ENCODE measurements at regions not wholly inside any gene's neighbourhood (a gene's known extent, or its start where the extent isn't known, plus 50 kb on each side); places are given as distances from the start of the nearest gene placed in this dataset.

DNA sequence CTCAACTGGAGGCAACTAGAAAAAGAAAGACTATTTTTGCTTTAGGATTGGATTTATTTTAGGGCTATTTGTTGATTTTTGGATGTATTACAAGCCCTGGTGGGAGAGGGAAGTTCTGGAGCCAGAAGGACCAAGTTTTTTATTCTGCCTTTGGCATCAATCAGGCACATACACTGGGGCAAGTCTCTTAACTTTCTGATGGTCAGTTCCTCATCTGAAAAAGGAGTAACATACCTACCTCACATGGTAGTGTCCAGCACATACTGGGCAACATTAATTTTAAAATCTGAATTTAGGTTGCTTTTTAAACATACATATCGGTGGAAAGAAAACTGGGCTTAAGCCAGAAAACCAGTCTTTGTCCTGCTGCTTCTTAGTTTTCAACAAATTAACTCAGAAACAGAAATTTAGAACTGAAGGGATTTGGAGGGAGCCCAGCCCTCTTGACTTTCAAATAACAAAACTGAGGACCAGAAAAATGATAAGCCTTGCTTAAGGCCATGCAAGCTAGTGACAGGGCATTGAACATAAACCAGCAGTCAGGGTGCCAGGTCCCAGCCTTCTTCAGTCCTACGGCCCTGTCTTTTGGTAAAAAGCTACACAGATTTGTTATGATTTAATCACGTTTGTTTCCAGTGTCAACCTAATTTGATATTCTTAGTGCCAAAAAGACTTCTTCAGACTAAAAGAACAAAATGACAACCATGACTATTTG, 90.2 kb upstream of the SLC38A2 start:
- no peak for DNase-seq

DNA sequence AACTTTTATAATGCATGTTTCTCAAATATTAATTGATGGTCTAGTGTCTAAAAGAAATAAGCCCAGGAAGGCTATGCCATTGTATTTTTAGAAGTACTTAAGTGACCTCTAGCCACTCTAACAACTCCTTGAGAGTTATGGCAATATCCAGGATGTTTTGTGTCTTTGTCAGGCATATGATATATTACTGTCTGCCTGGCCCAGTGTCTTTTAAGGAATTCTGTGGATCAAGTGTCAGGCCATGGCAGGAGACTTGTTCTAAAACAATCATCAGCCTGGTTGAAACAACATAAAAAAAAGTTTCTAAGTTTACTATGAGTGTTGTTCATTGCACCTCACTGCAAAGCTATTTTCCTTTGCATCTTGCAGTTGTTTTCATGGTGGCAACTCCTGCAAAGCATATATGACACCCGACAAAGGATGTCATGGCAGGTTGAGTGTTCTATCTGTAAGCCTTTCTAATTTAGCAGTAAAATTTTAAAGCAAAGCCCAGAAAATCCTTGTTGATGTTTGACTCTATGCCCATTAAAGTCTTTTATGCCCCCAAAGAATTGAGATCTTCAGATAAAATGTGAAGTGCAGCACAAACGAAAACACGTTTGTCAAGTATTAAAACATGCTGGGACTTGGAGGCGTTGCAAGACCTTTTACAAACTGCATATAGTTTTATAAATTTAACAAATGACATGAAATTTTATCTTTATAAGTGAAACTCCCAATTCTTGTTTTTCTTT, 89.5 kb upstream of the SLC38A2 start:
- no peak for DNase-seq

DNA sequence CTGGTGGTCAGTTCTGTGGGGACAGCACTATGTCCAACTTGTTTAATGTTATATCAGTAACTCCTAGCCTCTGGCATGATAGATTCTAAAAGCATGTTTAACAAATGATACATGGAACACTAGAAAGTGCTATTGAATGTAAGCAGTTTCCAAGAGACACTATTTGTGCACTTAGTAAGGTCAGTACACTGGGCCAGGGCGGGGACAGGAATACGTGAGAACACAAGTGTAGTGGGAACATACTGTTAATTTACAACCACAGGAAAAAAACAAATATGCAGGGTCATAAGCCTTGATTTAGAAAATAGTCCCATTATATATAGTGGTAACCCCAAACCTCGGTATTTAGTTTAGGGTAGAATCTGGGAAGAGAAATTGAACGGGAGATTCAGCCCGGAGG, 88.9 kb upstream of the SLC38A2 start:
- no peak for DNase-seq

DNA sequence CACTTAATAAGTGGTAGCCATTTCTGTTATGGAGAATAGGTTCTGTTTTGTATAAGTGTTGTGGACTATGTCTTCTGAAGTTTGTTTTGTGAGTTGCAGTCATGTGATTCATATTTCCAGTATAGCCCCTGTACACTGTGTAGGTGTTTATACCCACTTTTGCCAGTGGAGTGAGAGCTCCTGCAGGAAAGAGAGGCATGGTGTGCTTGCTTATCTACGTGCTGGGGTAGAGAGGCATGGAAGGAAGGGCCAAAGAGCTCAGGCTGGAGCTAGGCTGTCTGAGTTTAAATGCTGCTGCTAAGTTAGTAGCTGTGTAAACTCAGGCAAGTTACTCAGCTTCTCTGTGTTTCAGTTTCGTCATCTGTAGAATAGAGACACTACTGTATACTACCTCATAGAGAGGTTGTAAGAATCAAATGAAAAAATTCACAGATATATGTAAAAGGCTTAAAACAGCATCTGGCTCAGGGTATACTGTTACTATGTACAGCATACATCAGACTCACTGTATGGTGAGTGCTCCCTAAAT, 88.2 kb upstream of the SLC38A2 start:
- DNase-seq: peak; percentile 54

DNA sequence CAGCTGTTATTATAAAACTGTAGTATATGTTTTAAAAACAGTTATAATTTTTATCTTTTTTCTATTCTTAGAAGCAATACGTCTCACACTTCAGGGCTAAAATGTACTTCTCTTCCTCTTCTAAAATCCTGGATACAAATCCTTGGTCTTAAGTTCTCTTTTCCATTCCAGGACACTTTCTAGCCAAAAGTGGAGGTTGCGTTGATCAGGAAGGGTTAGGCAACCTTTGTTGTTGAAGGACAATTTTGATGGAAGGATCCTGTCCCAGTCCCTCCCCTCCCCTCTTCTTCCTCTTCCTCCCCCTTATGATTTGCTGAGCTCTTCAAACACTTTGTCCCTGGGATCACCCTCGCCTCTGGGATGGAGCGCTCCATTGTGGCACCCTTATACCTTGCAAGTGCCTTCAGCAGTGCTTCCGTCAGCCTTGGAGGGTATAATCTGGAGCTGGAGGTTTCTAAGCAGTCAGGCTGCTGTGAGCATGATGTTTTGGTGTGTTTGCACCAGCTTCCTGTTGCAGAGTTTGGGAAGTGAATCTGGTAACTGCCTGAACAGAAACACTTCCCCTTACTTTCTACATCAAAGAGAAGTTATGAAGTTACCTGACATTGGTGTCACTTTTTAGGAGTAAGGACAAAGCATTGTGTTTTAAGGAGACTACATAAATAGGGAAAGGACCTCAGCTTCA, 87.4 kb upstream of the SLC38A2 start:
- peak; percentile 40 for DNase-seq

DNA sequence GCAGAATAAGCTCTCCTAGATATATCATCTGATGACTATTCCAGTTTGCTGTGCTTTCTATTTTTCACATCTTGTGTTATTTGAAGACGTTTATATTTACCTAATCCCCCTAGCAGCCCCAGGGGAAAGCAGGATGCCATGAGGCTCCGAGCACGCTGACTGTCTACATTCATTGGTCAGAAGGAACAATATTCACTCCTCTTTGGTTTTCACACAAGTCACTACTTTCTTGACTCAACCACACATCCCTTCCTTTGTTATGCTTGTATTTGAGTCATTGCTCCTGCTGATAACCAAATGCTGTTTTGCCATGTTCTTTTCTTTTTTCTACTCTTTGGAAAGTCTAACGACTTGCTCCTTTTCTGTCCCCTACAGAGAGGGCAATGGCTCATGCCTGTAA, 86.5 kb upstream of the SLC38A2 start:
- DNase-seq: peak; percentile 78

DNA sequence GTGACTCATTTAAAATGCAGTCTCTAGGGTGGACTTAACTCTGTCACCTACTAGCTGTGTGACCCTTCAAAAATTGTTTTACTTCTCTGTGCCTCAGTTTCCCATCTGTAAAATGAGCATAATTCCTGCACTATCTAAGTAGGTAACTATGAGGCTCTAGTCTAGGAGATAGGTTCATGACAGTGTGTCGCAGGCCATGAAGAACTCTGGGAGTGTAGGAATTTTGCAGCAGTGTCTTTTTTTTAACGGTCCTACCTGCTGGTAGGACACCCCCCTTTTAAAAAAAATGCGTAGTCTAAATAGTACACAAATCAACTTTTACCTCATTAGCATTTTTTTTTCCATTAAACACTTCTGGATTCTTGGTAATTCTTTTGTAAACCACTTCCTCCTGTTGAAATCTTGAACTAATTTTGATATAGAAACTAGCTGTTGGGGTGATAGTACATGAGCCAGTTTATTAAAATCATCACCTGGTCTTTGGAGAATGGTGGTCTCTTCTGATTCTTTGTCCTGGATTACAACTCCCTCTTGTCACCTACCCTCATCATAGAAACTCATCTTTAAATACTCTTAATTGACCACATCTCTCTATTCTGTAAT, 86.0 kb upstream of the SLC38A2 start:
- peak; percentile 46 for DNase-seq

DNA sequence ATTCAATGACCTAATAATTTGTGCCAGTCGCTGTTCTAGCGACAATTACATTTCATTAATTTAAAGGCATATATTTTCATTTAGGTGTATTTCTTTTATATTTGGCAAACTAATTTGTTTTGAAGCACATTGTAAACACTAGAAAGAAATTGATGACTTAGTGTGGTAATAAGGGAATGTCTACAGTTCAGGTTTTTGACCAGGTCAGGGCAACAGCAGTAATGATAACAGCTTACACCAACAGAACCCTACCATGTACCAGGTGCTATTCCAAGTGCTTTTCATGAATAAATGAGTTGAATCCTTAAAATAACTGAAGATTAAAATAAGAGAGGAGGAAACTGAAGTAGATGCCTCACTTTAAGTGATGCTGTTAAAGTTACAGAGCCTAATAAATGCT, 85.4 kb upstream of the SLC38A2 start:
- no peak for DNase-seq

DNA sequence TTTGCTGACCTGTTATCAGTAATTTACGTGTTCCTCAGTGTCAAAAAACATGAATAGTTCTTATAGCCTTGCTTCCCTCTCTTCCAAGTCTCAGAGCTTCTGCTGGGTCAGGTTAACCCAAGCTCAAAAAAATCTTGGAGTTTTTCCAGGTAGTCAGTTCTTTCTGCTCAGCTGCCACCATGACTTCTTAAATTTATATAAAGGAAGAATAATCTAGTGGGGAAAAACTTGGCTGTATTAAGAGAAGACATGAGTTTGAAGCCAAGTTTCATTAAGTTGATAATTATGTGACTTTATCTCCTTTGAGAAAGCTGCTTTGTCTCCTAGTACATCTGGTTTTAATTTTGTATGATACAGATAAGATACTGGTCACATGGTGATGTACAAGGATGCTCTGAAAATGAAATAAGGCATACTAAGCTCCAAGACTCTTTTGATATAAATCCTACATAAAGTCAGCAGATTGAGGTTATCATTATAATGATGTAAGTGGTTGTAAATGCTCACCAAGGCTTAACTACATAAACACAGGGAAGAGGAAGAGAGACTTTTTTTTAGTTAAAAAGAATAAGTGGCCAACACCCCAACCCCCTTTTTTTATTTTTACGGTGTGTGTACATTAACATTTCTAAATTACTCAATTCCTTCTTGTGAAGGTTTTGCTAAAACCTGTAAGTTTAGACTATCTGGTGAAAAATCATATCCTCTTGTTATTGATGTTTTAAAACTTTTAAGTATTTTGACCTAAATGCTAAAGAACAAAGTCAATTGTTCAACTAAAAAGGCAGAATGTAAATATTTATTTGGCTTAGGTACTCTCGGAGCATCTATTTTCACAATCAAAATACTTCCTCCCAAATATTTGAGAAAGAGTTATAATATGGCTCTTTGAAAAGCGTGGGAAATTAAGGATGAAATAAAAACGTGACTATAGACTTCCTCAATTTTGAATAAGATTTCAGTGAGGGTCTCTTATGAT, 84.1 kb upstream of the SLC38A2 start:
- DNase-seq: no peak

DNA sequence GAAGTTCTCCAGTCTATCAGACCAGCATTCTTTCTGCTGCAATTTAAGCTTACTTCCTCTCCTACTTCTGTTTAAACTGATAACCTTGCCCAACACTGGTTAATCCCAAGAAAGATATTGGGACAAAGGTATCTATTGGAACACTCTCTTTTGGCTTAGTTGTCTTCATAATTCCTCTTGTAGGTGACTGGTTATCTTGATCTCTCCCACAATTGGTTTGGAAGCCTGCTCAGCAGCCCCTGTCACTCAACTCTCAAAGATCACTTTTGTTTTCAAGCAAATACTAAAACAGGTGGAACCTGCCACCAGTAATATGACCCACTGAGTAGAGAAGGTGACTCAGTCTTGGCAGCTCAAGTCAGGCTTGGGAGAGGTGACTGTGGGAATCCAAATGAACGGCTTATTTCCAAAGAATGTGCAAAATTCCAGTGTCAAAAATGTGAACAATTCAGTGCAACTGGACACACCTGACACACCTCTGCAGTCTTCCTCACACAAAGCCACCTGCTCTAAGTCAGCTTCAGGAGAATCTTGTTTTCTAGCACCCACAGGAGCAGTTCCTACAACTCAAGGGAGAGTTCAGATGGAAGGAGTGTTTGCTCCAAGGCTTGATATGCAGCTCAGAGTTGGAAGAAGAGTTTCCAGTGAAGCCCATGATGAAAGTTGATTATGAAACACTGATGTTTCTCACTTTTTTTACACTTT, 83.2 kb upstream of the SLC38A2 start:
- peak; percentile 7 for DNase-seq

DNA sequence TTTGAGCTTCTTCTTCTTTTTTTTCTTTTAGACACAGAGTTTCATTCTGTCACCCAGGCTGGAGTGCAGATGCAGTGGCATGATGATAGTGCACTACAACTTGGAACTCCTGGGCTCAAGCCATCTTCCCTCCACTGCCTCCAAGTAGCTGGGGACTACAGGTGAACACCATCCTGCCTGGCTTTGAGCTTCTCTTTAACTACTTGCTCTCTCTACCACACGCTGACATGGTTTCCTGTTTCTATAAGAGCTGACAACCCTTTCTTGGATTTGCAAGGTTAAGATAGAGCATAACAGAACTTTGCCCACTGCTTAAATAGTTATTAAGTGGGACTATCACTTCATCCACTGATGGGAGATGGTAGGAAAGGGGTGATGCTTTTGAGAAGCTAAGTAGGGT, 82.4 kb upstream of the SLC38A2 start:
- DNase-seq: no peak

DNA sequence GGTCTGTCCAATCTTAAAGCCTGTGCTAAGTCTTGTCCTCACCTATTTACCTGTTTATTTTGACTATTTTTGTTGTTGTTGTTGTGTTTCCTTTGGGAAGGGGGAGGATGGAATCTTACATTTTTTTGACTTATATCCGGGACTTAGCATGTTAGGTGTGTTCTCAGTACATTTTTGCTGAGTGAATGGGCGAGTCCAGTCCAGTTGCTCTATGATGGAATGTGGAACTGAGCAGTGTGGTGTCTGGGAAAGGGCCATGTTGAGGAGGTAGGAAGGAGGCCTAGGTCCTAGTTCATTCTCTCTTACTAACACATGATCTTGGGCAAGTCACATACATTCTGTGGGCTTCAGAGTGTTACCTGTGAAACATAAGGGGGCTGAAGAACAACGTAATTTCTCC, 80.9 kb upstream of the SLC38A2 start:
- DNase-seq: no peak

DNA sequence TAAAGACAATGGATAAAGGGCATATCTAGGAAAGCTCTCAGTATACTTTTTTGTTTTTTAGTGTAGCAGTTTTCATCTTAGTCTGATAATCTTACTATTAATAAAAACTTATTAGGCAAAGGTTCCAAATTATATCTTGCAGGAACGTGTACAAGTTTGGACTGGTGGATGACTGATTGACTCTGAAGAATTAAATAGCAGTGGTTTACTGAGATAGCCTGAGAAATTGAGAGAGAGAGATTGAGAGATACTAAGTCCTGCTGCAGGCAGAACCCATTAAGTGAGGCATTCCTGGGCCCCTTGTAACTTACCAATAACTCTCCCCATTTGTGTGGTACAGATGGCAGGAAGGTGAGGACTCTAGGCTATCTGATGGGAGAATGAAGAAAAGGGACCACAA, 80.2 kb upstream of the SLC38A2 start:
- no peak for DNase-seq

DNA sequence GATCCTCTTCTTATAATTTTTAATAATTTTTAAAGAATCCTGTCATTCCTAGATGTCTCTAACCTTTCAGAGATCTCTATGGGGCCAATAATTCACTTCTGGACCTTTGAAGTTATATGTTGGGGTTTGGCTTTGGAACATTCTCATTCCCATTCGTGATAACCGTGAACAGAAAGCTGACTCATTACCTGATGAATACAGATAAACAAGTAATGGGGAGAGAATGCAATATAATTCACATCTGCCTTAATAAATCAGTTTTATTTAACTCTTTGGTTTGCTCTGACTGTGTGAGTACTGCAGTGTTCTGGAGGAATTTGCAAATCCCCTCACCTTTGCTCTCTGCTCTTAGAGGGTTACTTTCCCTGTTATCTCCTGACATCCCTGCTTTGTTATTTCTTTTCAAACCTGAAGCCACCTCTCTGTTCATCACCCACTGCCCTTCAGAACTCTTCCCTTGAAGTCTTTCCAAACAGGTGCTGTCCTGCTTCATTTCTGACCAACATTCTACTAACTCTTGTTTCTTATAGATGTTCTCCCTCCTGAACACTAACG, 79.6 kb upstream of the SLC38A2 start:
- DNase-seq: no peak

DNA sequence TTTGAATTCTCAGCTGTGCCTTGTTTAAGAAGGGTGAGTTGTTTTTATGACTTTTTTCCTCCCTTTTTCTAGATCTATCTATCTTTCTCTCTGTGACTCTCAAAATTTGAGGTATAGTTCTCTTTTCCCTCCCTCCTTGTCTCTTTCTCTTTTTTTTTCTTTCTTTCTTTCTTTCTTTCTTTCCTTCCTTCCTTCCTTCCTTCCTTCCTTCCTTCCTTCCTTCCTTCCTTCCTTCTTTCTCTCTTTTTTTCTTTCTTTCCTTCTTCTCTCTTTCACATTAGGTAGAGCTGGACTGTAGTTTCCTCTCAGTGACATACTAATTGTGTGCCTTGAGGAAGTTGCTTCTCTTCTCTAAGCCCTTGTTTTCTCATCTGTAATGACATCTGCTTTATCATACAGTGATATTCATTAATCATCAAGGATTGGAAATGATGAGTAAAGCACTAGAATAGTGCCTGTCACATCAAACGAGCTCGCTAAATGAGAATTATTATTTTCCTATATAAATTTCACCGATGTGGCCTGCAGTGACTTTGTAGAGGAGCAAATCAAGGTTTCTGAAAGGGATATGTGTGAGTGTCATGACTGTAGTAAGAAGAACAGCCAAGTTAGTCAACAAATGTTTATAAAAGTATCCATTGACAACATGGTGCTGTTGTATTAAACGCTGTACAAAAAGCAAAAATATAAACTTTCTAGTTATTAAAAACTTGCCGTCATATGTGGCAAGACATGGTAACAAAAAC, 78.9 kb upstream of the SLC38A2 start:
- no peak for DNase-seq

DNA sequence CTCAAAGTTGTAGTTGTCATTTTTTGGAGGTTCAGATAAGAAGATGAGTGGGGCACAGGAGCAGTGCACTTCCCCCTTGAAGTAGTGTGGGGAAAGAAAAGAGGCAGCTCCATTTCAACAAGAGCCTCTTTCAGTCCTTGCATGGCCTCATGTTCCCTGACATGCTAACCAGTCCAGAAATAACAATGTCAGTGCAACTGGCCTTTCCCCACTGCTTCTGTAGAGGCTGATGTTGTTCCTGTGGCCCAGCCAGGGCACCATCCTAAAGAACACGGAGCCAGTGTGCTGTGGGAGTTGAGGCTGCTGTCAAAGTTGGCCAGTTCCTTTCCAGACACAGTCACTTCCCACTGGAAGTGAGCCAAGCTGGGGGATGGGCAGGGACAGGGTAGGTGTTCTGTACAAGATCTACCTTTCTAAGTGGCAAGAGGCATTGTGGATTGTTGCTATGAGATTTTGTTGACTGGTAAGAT, 77.7 kb upstream of the SLC38A2 start:
- no peak for DNase-seq

DNA sequence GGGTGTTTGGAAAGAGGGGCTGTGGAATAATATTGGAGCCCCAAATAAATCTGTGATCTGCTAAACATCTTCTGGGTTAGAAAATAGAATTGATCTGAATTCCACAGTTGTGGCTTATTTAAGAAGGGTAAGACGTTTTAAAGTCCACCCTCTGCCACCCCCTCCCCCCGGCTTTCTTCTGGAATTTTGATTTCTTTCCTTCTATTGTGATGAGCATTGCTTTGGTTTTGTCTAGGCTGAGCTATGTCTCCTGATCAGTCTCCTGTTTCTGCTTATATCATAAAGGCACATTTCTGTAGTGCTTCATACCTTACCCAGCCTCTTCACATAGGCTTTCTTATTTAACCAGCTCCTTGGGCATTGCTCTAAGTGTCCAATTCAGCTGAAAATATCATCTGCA, 77.3 kb upstream of the SLC38A2 start:
- DNase-seq: no peak

DNA sequence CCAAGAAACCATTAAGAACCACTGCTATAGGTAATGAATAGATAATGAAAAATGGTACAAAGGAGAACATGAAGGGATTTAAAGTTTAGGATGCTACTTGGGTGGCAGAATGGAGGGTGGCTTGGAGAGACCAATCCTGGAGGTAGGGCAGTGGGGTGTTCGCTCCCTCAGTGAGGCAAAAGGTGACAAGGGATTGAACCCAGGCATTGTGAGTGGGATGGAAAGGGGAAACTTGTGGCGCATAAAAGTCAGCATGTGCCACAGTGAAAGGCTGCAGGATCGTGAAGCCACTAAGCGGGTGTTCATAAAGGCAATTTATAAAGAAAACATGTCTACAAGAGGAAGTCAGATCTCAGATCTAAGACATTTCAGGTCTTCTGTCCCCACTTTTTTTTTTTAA, 76.7 kb upstream of the SLC38A2 start:
- no peak for DNase-seq

DNA sequence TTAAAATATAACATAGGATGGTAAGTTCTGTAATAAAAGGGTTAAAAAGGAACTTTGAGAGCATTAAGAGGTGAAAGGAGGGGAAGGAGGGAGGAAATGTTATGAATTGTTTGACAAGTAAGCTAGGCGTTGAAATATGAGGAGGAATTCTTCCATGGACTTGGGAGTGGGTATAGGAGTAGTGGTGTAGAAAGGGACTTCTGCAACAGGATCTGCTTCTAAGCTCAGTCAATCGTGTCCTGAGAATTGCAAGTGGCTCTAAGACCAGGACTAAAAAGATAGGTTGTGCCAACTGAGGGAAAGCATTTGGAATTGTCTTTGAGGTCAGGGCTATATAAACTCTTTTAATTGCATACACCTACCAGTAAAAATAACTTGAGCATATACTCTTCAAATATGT, 74.1 kb upstream of the SLC38A2 start:
- no peak for DNase-seq

DNA sequence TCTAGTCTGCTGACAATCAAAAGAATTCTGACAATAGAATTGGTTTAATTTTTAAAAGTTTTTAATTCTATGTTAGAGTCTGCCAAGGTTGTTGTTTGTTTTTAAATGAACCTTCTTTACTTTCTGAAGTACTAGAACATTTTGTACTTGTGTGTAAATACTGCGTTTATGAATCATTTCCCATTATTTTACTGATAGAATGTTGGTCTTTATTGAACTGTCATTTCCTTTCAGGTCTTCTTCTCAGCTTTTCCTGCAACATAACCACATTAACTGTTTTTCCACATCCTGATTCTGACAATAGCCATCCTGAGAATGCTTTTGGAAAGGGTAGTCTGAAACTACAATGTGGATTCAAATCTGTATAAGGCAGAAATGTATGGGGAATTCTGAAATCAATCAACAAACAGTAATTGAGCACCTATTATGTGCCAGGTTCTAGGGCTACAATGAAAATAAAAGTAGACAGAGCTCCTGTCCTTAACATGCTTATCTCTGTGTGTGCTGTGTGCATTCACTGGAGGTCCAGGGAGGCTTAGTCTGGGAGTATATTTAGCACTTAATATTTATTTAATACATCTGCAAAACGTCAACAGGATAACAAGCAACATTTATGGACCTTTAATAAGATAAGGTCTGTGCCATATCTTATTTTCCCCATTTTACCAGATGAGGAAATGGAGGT, 73.1 kb upstream of the SLC38A2 start:
- DNase-seq: peak; percentile 29
